Keratinocyte (primary cell): ENCODE measurements at regions not wholly inside any gene's neighbourhood (a gene's known extent, or its start where the extent isn't known, plus 50 kb on each side); places are given as distances from the start of the nearest gene placed in this dataset.

Experiments
- DNase-seq: peaks from one replicate; pipeline ENCODE4 v3.0.0-alpha.2; 2011; ENCODE audit warnings: low read depth, missing footprints, low spot score
- FAIRE-seq: peaks from 2 replicates; lab custom pipeline; 2011; peaks lifted over from hg19 to GRCh38; lab: Jason Lieb, UNC
- H2AFZ ChIP-seq: 2 replicates; pipeline ENCODE4 v1.6.0; 2012; ENCODE audit warnings: low read length, control low read depth, inconsistent platforms; ENCODE audit not compliant: control insufficient read depth
- H3K27ac ChIP-seq: 2 replicates; pipeline ENCODE4 v1.5.1; 2011; ENCODE audit warnings: low read length; ENCODE audit not compliant: control insufficient read depth, insufficient read depth
- H3K27me3 ChIP-seq: 3 replicates; pipeline ENCODE4 v1.6.0; 2011; ENCODE audit warnings: low read length; ENCODE audit not compliant: control insufficient read depth, insufficient read depth; ENCODE audit errors: extremely low read depth
- H3K36me3 ChIP-seq, 2 experiments: 2 replicates in 1 of 2; 3 replicates in 1 of 2; pipeline ENCODE4 v1.5.1; 2011; ENCODE audit warnings: low read length in 2 of 2, mild to moderate bottlenecking in 1 of 2; ENCODE audit not compliant: control insufficient read depth in 2 of 2, insufficient read depth in 2 of 2; ENCODE audit errors: extremely low read depth in 1 of 2
- H3K4me1 ChIP-seq: 3 replicates; pipeline ENCODE4 v1.5.1; 2011; ENCODE audit warnings: low read length; ENCODE audit not compliant: control insufficient read depth, insufficient read depth; ENCODE audit errors: extremely low read depth
- H3K4me2 ChIP-seq: 3 replicates; pipeline ENCODE4 v1.6.0; 2011; ENCODE audit warnings: low read depth, low read length; ENCODE audit not compliant: control insufficient read depth, insufficient read depth; ENCODE audit errors: extremely low read depth
- H3K4me3 ChIP-seq, 3 experiments: fragments of 200-600 bp in 1 of 3; sonication (generic) in 1 of 3; 2 replicates in 2 of 3; 3 replicates in 1 of 3; pipeline ENCODE4 v1.5.1; 2011 to 2016; ENCODE audit warnings: low read length in 3 of 3, mild to moderate bottlenecking in 3 of 3, control low read depth in 2 of 3, inconsistent platforms in 1 of 3, low read depth in 1 of 3, mixed read lengths in 1 of 3, mixed run types in 1 of 3, moderate library complexity in 1 of 3; ENCODE audit not compliant: control insufficient read depth in 2 of 3, insufficient read depth in 2 of 3; ENCODE audit errors: extremely low read depth in 1 of 3
- H3K79me2 ChIP-seq: 2 replicates; pipeline ENCODE4 v1.6.0; 2012; ENCODE audit warnings: low read length; ENCODE audit not compliant: control insufficient read depth, insufficient read depth
- H3K9ac ChIP-seq: 3 replicates; pipeline ENCODE4 v1.6.0; 2011; ENCODE audit warnings: low read length; ENCODE audit not compliant: control insufficient read depth, insufficient read depth; ENCODE audit errors: extremely low read depth
- H3K9me1 ChIP-seq: 3 replicates; pipeline ENCODE4 v1.6.0; 2011; ENCODE audit warnings: low read length; ENCODE audit not compliant: control insufficient read depth, insufficient read depth; ENCODE audit errors: extremely low read depth
- H3K9me3 ChIP-seq: 2 replicates; pipeline ENCODE4 v1.5.1; 2012; ENCODE audit warnings: low read depth, low read length; ENCODE audit not compliant: control insufficient read depth
- H4K20me1 ChIP-seq: 3 replicates; pipeline ENCODE4 v1.6.0; 2011; ENCODE audit warnings: low read length; ENCODE audit not compliant: control insufficient read depth, insufficient read depth; ENCODE audit errors: extremely low read depth
- CTCF ChIP-seq, 3 experiments: IDR thresholded peaks in 1 of 3; conservative IDR thresholded peaks in 1 of 3; optimal IDR thresholded peaks in 1 of 3; 2 replicates in 2 of 3; 3 replicates in 1 of 3; pipeline versions ENCODE3 to v1.5.1; 2011; ENCODE audit warnings: low read length in 3 of 3, mild to moderate bottlenecking in 3 of 3, moderate library complexity in 2 of 3, control low read depth in 1 of 3, inconsistent platforms in 1 of 3; ENCODE audit not compliant: insufficient read depth in 2 of 3; ENCODE audit errors: extremely low read depth in 1 of 3
- EZH2 ChIP-seq: IDR thresholded peaks from one replicate; pipeline ENCODE4 v1.6.1; 2012; ENCODE audit warnings: inconsistent platforms, mild to moderate bottlenecking, low read length, moderate library complexity
- dilution Hi-C: fragments of 300-500 bp; cut with MboI; formaldehyde crosslinking; loops from one replicate; pipeline ENCODE4 v1.7.0; 2020; ENCODE audit warnings: low sequenced_read_pairs; ENCODE audit not compliant: extremely low pct_ligation_motif_present

GRCh38 chr4:179114615-179115014, 1672.4 kb upstream of the AGA start:
- no peak overlapping the region for H2AFZ ChIP-seq
- H3K27me3 ChIP-seq: no peaks in the 10 kb centered on the region
- FAIRE-seq (no peak), DNase-seq (no peak)
- no peak overlapping the region for H3K9ac ChIP-seq
- H3K79me2 ChIP-seq: no peaks in the 10 kb centered on the region
- no peaks in the 10 kb centered on the region for H3K9me1 ChIP-seq
- H4K20me1 ChIP-seq: no peaks in the 10 kb centered on the region
- no peak overlapping the region for H3K27ac ChIP-seq
- H3K36me3 ChIP-seq: no peaks in the 10 kb centered on the region
- no peak overlapping the region for H3K4me3 ChIP-seq
- no peak for TF ChIP-seq EZH2
- TF ChIP-seq CTCF (optimal IDR thresholded peaks at IDR 0.05 in 1 of 3, IDR thresholded peaks at IDR 0.05 in 1 of 3, conservative IDR thresholded peaks at IDR 0.05 in 1 of 3; ENCODE audit: extremely low read depth in 1 of 3, insufficient read depth in 2 of 3, low read length in 3 of 3): no peak
- H3K9me3 ChIP-seq: no peaks in the 10 kb centered on the region
- dilution Hi-C loops: no loop called here
- no peaks in the 10 kb centered on the region for H3K4me1 ChIP-seq
- no peak overlapping the region for H3K4me2 ChIP-seq

GRCh38 chr4:179116011-179116410, 1673.8 kb upstream of the AGA start:
- FAIRE-seq: no peak
- dilution Hi-C loops: no loop called here
- H3K4me1 ChIP-seq: no peaks in the 10 kb centered on the region

More at GRCh38 chr4:179116011-179116410, 1673.8 kb upstream of the AGA start:
- Histone ChIP-seq H3K4me2 (no peak overlapping the region), H3K36me3 (no peaks in the 10 kb centered on the region), H3K9me1 (no peaks in the 10 kb centered on the region), H3K27me3 (no peaks in the 10 kb centered on the region), H2AFZ (no peak overlapping the region), H3K9ac (no peak overlapping the region), H3K79me2 (no peaks in the 10 kb centered on the region), H4K20me1 (no peaks in the 10 kb centered on the region), H3K4me3 (no peak overlapping the region), H3K27ac (no peak overlapping the region), H3K9me3 (no peaks in the 10 kb centered on the region)
- DNase-seq: no peak
- TF ChIP-seq CTCF (optimal IDR thresholded peaks at IDR 0.05 in 1 of 3, IDR thresholded peaks at IDR 0.05 in 1 of 3, conservative IDR thresholded peaks at IDR 0.05 in 1 of 3; ENCODE audit: extremely low read depth in 1 of 3, insufficient read depth in 2 of 3, low read length in 3 of 3): no peak
- TF ChIP-seq EZH2: no peak
